ENCODE measurements at regions not wholly inside any gene's neighbourhood (a gene's known extent, or its start where the extent isn't known, plus 50 kb on each side); places are given as distances from the start of the nearest gene placed in this dataset.

GRCh38 chr9:81078555-81078954 lies 610.8 kb downstream of the TLE1 start (continued):
- no peak for TF ChIP-seq SIX5 (IDR thresholded peaks at IDR 0.05; ENCODE audit: low read depth, low read length, severe bottlenecking)
- TF ChIP-seq RBBP5 (conservative IDR thresholded peaks at IDR 0.05) = no peak
- no peak for TF ChIP-seq ETV6 (conservative IDR thresholded peaks at IDR 0.05 in 1 of 2, IDR thresholded peaks at IDR 0.05 in 1 of 2; ENCODE audit: borderline replicate concordance in 1 of 2, low read depth in 1 of 2)
- TF ChIP-seq FOXK2 (IDR thresholded peaks at IDR 0.05) = no peak
- no peak for TF ChIP-seq PKNOX1 (IDR thresholded peaks at IDR 0.05)

- no peaks in the 10 kb centered on the region for H3K9me3 ChIP-seq (replicated peaks; ENCODE audit: control insufficient read depth, insufficient read depth, low read length)
- no peak for ATAC-seq
- in situ Hi-C loops (cut with MboI) (no loop called here), intact Hi-C loops (cut with micrococcal nuclease; ENCODE audit: unreplicated experiment) (no loop called here)
- H2AFZ ChIP-seq (ENCODE audit: control insufficient read depth, low read depth, low read length) = no peak overlapping the region
- H3K4me1 ChIP-seq (ENCODE audit: control insufficient read depth, insufficient read depth, low read length) = no peaks in the 10 kb centered on the region
- no peaks in the 10 kb centered on the region for H3K79me2 ChIP-seq (ENCODE audit: control insufficient read depth, insufficient read depth, low read length)
- ChIA-PET CTCF (no interaction called here), SMC1A (ENCODE audit: uncharacterized antibody, unreplicated experiment) (no interaction called here), RAD21 (ENCODE audit: unreplicated experiment) (no interaction called here), POLR2A (no interaction called here)
- no peak overlapping the region for H3K4me2 ChIP-seq (ENCODE audit: control insufficient read depth, insufficient read depth)
- no peak overlapping the region for H3K9ac ChIP-seq (ENCODE audit: control insufficient read depth, insufficient read depth, low read length)
- no peaks in the 10 kb centered on the region for H3K27me3 ChIP-seq (replicated peaks in 1 of 2; ENCODE audit: control insufficient read depth in 2 of 2, insufficient read depth in 2 of 2, low read length in 1 of 2)
- H4K20me1 ChIP-seq (ENCODE audit: control insufficient read depth, insufficient read depth) = no peaks in the 10 kb centered on the region
- TF ChIP-seq NBN (IDR thresholded peaks at IDR 0.05) = no peak
- no peak for TF ChIP-seq CHD1 (IDR thresholded peaks at IDR 0.05; ENCODE audit: low read depth, low read length)
- H3K36me3 ChIP-seq (ENCODE audit: control insufficient read depth in 2 of 2, insufficient read depth in 2 of 2, low read length in 1 of 2) = no peaks in the 10 kb centered on the region
- DNase-seq (ENCODE audit: low read depth, low spot score) = no peak
- no TSS peak for BruUV-seq (replicated peaks)
- no peak for FAIRE-seq
- H3K27ac ChIP-seq (ENCODE audit: control insufficient read depth, insufficient read depth) = no peak overlapping the region
- H3K4me3 ChIP-seq = no peak overlapping the region
These were observed 611.8 kb downstream of the TLE1 start for GRCh38 chr9:81077572-81077971.

DNA sequence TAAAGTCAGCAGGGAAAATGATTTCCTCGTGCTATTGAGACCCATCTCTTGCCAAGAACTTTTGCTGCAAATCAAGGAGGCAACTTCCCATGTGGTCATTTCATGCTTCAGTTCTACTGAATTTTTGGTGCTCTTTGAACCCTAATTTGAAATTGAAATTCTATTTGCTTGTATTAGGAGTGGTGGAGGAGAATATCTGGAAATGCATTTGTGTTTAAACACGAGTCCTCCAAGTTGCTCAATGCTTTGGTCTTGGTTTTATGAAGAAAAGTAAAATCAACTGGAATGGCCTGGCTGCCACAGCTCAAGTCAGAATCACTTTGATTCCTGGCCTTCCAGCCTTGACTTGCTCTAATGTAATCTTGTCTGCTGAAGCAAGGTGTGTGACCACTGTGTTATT lies 613.2 kb downstream of the TLE1 start:
- ChIA-PET RAD21 (ENCODE audit: unreplicated experiment) (no interaction called here), CTCF (no interaction called here), POLR2A (no interaction called here), SMC1A (ENCODE audit: uncharacterized antibody, unreplicated experiment) (no interaction called here)
- Histone ChIP-seq H3K9me3 (replicated peaks; ENCODE audit: control insufficient read depth, insufficient read depth, low read length) (no peaks in the 10 kb centered on the region), H3K4me1 (ENCODE audit: control insufficient read depth, insufficient read depth, low read length) (no peaks in the 10 kb centered on the region), H3K9ac (ENCODE audit: control insufficient read depth, insufficient read depth, low read length) (no peak overlapping the region), H4K20me1 (ENCODE audit: control insufficient read depth, insufficient read depth) (no peaks in the 10 kb centered on the region), H3K4me3 (no peak overlapping the region), H3K79me2 (ENCODE audit: control insufficient read depth, insufficient read depth, low read length) (no peaks in the 10 kb centered on the region), H3K4me2 (ENCODE audit: control insufficient read depth, insufficient read depth) (no peak overlapping the region), H3K36me3 (ENCODE audit: control insufficient read depth in 2 of 2, insufficient read depth in 2 of 2, low read length in 1 of 2) (no peaks in the 10 kb centered on the region), H2AFZ (ENCODE audit: control insufficient read depth, low read depth, low read length) (no peak overlapping the region), H3K27me3 (replicated peaks in 1 of 2; ENCODE audit: control insufficient read depth in 2 of 2, insufficient read depth in 2 of 2, low read length in 1 of 2) (no peaks in the 10 kb centered on the region), H3K27ac (ENCODE audit: control insufficient read depth, insufficient read depth) (no peak overlapping the region)
- ATAC-seq (no peak), FAIRE-seq (no peak), DNase-seq (ENCODE audit: low read depth, low spot score) (no peak)
- 0% methylated on average over 2 of the region's 2 CpGs for WGBS (ENCODE audit: insufficient coverage, insufficient replicate concordance, low lambda C conversion rate, missing lambda C conversion rate)
- intact Hi-C loops (cut with micrococcal nuclease; ENCODE audit: unreplicated experiment) = no loop called here
- in situ Hi-C loops (cut with MboI) = no loop called here
- BruUV-seq (replicated peaks) = no TSS peak
- TF ChIP-seq TBL1XR1 (IDR thresholded peaks at IDR 0.05; ENCODE audit: low read depth, low read length) (no peak), HDAC2 (IDR thresholded peaks at IDR 0.05) (no peak), SMAD1 (IDR thresholded peaks at IDR 0.05; ENCODE audit: low read depth, partially characterized antibody) (no peak), WRNIP1 (IDR thresholded peaks at IDR 0.05; ENCODE audit: borderline replicate concordance, low read depth, low read length) (no peak), PAX5 (IDR thresholded peaks at IDR 0.05; ENCODE audit: borderline replicate concordance, low read depth, low read length) (no peak), TAF1 (IDR thresholded peaks at IDR 0.05; ENCODE audit: borderline replicate concordance, low read depth, low read length) (no peak), YY1 (IDR thresholded peaks at IDR 0.05; ENCODE audit: low read depth, low read length) (no peak), HDGF (IDR thresholded peaks at IDR 0.05) (no peak), SMC3 (IDR thresholded peaks at IDR 0.05; ENCODE audit: borderline replicate concordance, low read length) (no peak), BCL11A (IDR thresholded peaks at IDR 0.05; ENCODE audit: low read depth, low read length) (no peak), IRF3 (IDR thresholded peaks at IDR 0.05) (no peak)

All from GM12878 (cell line).